ENCODE measurements at regions not wholly inside any gene's neighbourhood (a gene's known extent, or its start where the extent isn't known, plus 50 kb on each side); places are given as distances from the start of the nearest gene placed in this dataset.
A peak's percentile ranks its signal among the peaks of the same experiment; 100 is the strongest.

GRCh38 chr6:103264020-103264419 is 1595.7 kb downstream of the HACE1 start:
- Histone ChIP-seq H3K4me1 (ENCODE audit: control insufficient read depth in 5 of 5, insufficient read depth in 5 of 5, low read length in 5 of 5) (no peaks in the 10 kb centered on the region), H3K27ac (ENCODE audit: low read depth in 1 of 2, low read length in 1 of 2) (no peak overlapping the region), H3K27me3 (ENCODE audit: control insufficient read depth in 3 of 3, insufficient read depth in 3 of 3, low read length in 2 of 3) (no peaks in the 10 kb centered on the region), H3K36me3 (ENCODE audit: control insufficient read depth in 4 of 4, insufficient read depth in 4 of 4, low read length in 4 of 4) (no peaks in the 10 kb centered on the region), H3K9ac (ENCODE audit: insufficient read depth in 1 of 2, low read length in 2 of 2) (no peak overlapping the region), H3K9me3 (ENCODE audit: control insufficient read depth in 4 of 4, insufficient read depth in 3 of 4, low read length in 3 of 4) (no peaks in the 10 kb centered on the region), H3K4me3 (no peak overlapping the region)
- DNase-seq = no peak
- TF ChIP-seq CTCF (IDR thresholded peaks at IDR 0.05; ENCODE audit: control extremely low read depth, extremely low read depth) = no peak
- 88 to 89% methylated on average over 9 of the region's 9 CpGs for WGBS, 2 donors
- ATAC-seq (ENCODE audit: insufficient read depth, low FRiP score) = no peak

GRCh38 chr6:103255132-103255531 is 1604.6 kb downstream of the HACE1 start:
- H3K4me3 ChIP-seq = no peak overlapping the region
- WGBS, 2 donors = 91 to 93% methylated on average over 2 of the region's 2 CpGs
- no peak overlapping the region for H3K9ac ChIP-seq (ENCODE audit: insufficient read depth in 1 of 2, low read length in 2 of 2)
- no peak for TF ChIP-seq CTCF (IDR thresholded peaks at IDR 0.05; ENCODE audit: control extremely low read depth, extremely low read depth)
- H3K9me3 ChIP-seq (ENCODE audit: control insufficient read depth in 4 of 4, insufficient read depth in 3 of 4, low read length in 3 of 4) = peaks cover 0 to 2% (median 0%) of the 10 kb centered on the region in 4 donors
- H3K4me1 ChIP-seq (ENCODE audit: control insufficient read depth in 5 of 5, insufficient read depth in 5 of 5, low read length in 5 of 5) = no peaks in the 10 kb centered on the region
- H3K27ac ChIP-seq (ENCODE audit: low read depth in 1 of 2, low read length in 1 of 2) = no peak overlapping the region
- DNase-seq (no peak), ATAC-seq (ENCODE audit: insufficient read depth, low FRiP score) (no peak)
- no peaks in the 10 kb centered on the region for H3K27me3 ChIP-seq (ENCODE audit: control insufficient read depth in 3 of 3, insufficient read depth in 3 of 3, low read length in 2 of 3)
- no peaks in the 10 kb centered on the region for H3K36me3 ChIP-seq (ENCODE audit: control insufficient read depth in 4 of 4, insufficient read depth in 4 of 4, low read length in 4 of 4)

- no peak overlapping the region for H3K27ac ChIP-seq (ENCODE audit: low read depth in 1 of 2, low read length in 1 of 2)
- no peak for ATAC-seq (ENCODE audit: insufficient read depth, low FRiP score)
- no peaks in the 10 kb centered on the region for H3K9me3 ChIP-seq (ENCODE audit: control insufficient read depth in 4 of 4, insufficient read depth in 3 of 4, low read length in 3 of 4)
- no peak for TF ChIP-seq CTCF (IDR thresholded peaks at IDR 0.05; ENCODE audit: control extremely low read depth, extremely low read depth)
- H3K36me3 ChIP-seq (ENCODE audit: control insufficient read depth in 4 of 4, insufficient read depth in 4 of 4, low read length in 4 of 4) = no peaks in the 10 kb centered on the region
- no peaks in the 10 kb centered on the region for H3K27me3 ChIP-seq (ENCODE audit: control insufficient read depth in 3 of 3, insufficient read depth in 3 of 3, low read length in 2 of 3)
- peak in 1 of 3 donors; percentile 6 for DNase-seq
- H3K9ac ChIP-seq (ENCODE audit: insufficient read depth in 1 of 2, low read length in 2 of 2) = no peak overlapping the region
- no peaks in the 10 kb centered on the region for H3K4me1 ChIP-seq (ENCODE audit: control insufficient read depth in 5 of 5, insufficient read depth in 5 of 5, low read length in 5 of 5)
- no peak overlapping the region for H3K4me3 ChIP-seq
Observed at GRCh38 chr6:103236923-103237322, 1622.8 kb downstream of the HACE1 start.

DNA sequence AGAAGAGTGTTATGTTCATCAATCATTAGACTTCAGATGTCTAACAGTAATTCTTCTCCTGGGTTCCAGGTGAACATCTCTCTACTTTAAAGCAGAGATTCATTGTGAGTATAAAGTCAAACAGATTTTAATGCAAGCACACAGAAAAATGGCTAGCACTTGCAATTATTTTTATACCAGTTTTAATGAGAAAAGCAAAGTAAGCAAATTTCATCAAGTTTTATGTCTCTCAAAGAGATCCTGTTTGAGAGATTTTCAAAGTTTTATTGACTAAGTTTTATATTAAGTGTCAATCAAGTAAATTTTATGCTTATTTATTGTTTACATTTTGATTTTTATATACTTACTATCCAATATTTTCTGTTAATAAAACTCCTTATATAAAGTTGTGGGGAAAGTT is 1628.5 kb downstream of the HACE1 start:
- ATAC-seq (ENCODE audit: insufficient read depth, low FRiP score) (no peak), DNase-seq (no peak)
- H3K27ac ChIP-seq (ENCODE audit: low read depth in 1 of 2, low read length in 1 of 2) = no peak overlapping the region
- H3K9me3 ChIP-seq (ENCODE audit: control insufficient read depth in 4 of 4, insufficient read depth in 3 of 4, low read length in 3 of 4) = peaks cover 0 to 12% (median 6%) of the 10 kb centered on the region in 4 donors
- no peak overlapping the region for H3K4me3 ChIP-seq
- H3K27me3 ChIP-seq (ENCODE audit: control insufficient read depth in 3 of 3, insufficient read depth in 3 of 3, low read length in 2 of 3) = no peaks in the 10 kb centered on the region
- H3K36me3 ChIP-seq (ENCODE audit: control insufficient read depth in 4 of 4, insufficient read depth in 4 of 4, low read length in 4 of 4) = no peaks in the 10 kb centered on the region
- H3K4me1 ChIP-seq (ENCODE audit: control insufficient read depth in 5 of 5, insufficient read depth in 5 of 5, low read length in 5 of 5) = no peaks in the 10 kb centered on the region
- no peak overlapping the region for H3K9ac ChIP-seq (ENCODE audit: insufficient read depth in 1 of 2, low read length in 2 of 2)
- TF ChIP-seq CTCF (IDR thresholded peaks at IDR 0.05; ENCODE audit: control extremely low read depth, extremely low read depth) = no peak
